ENCODE measurements at regions not wholly inside any gene's neighbourhood (a gene's known extent, or its start where the extent isn't known, plus 50 kb on each side); places are given as distances from the start of the nearest gene placed in this dataset.
"Not testable (repeated sequence)": the region's sequence is repeated elsewhere in the genome, so short reads cannot be mapped to it uniquely, and the experiment has no call there.

DNA sequence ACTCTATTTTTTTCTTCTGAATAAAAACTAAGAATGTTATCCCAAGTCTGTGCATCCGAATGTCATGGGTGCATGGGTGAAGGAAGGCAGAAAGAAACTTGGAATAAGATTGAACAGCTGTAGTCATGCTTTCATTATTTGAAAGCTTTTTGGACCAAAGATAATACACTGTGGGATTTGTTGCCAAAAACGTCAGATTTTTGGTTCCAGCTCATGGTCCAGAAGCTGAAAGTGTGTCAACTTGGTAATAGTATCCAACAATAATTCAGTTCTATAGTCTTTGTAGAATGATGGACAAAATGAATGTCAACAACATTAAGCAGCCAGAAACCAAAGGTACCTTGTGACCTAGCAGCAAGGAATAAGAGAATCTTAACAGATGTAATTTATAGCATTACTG lies 327.9 kb upstream of the ADAMTS9 start:
- H3K4me1 ChIP-seq (ENCODE audit: control insufficient read depth in 3 of 3, insufficient read depth in 2 of 3, low read depth in 1 of 3, low read length in 2 of 3): peaks cover 0 to 6% (median 2%) of the 10 kb centered on the region in 3 donors
- H3K36me3 ChIP-seq (ENCODE audit: control insufficient read depth in 3 of 3, insufficient read depth in 2 of 3, low read depth in 1 of 3, low read length in 3 of 3): no peaks in the 10 kb centered on the region
- no peaks in the 10 kb centered on the region for H3K27me3 ChIP-seq (ENCODE audit: control insufficient read depth in 3 of 3, insufficient read depth in 3 of 3, low read length in 3 of 3)
- H3K4me3 ChIP-seq (ENCODE audit: low read depth in 1 of 3, low read length in 3 of 3): no peak overlapping the region
- no peak for DNase-seq
- FAIRE-seq: no peak
- no peak overlapping the region for H3K27ac ChIP-seq (ENCODE audit: low read depth in 1 of 3, low read length in 2 of 3)
- 46 to 49% (median 48%) methylated on average over 2 of the region's 2 CpGs for WGBS, 3 donors
- H3K9me3 ChIP-seq (ENCODE audit: control insufficient read depth in 2 of 2, insufficient read depth in 1 of 2, low read depth in 1 of 2, low read length in 1 of 2): no peaks in the 10 kb centered on the region

DNA sequence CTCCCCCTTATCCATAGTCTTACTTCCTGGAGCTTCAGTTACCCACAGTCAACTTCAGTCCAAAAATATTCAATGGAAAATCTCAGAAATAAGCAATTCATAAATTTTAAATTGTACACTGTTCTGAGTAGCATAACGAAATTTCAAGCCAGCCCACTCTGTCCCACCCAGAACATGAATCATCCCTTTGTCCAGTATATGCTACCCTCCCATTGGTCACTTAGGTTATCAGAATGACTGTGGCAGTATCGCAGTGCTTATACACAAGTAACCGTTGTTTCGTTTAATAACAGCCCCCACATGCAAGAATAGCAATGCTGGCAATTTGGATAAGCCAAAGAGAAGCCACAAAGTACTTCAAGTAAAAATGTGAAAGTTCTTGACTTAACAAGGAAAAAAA lies 325.3 kb upstream of the ADAMTS9 start:
- no peak for FAIRE-seq
- no peaks in the 10 kb centered on the region for H3K36me3 ChIP-seq (ENCODE audit: control insufficient read depth in 3 of 3, insufficient read depth in 2 of 3, low read depth in 1 of 3, low read length in 3 of 3)
- no peaks in the 10 kb centered on the region for H3K9me3 ChIP-seq (ENCODE audit: control insufficient read depth in 2 of 2, insufficient read depth in 1 of 2, low read depth in 1 of 2, low read length in 1 of 2)
- no peaks in the 10 kb centered on the region for H3K4me1 ChIP-seq (ENCODE audit: control insufficient read depth in 3 of 3, insufficient read depth in 2 of 3, low read depth in 1 of 3, low read length in 2 of 3)
- no peak overlapping the region for H3K27ac ChIP-seq (ENCODE audit: low read depth in 1 of 3, low read length in 2 of 3)
- H3K27me3 ChIP-seq (ENCODE audit: control insufficient read depth in 3 of 3, insufficient read depth in 3 of 3, low read length in 3 of 3): peaks cover 0 to 2% (median 0%) of the 10 kb centered on the region in 3 donors
- no peak for DNase-seq
- WGBS, 3 donors: 89 to 91% (median 91%) methylated on average over 4 of the region's 4 CpGs
- H3K4me3 ChIP-seq (ENCODE audit: low read depth in 1 of 3, low read length in 3 of 3): no peak overlapping the region

DNA sequence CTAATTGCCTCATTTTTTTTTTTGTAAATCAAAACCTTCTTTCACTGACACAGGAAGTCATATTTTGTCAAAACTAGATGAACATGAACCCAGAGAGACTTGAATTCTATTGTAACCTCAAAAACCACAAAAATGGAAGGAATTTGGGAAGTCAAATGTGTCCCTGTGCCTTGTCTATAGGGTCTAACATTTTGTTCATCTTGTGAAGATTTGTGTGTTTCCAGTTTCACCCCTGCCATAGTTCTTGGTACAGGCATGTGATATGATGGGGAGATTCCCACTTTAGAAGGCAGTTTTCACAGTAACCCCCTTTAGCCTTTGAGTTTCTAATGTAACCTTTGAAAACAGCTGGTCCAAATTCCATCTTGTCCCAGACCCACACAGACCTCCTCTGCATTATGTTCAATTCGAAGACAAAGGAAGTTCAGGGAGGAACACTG lies 318.5 kb upstream of the ADAMTS9 start:
- WGBS, 3 donors: 50 to 76% (median 60%) methylated on average over 1 of the region's 1 CpG
- Histone ChIP-seq H3K4me1 (ENCODE audit: control insufficient read depth in 3 of 3, insufficient read depth in 2 of 3, low read depth in 1 of 3, low read length in 2 of 3) (no peaks in the 10 kb centered on the region), H3K9me3 (ENCODE audit: control insufficient read depth in 2 of 2, insufficient read depth in 1 of 2, low read depth in 1 of 2, low read length in 1 of 2) (no peaks in the 10 kb centered on the region), H3K4me3 (ENCODE audit: low read depth in 1 of 3, low read length in 3 of 3) (no peak overlapping the region), H3K27me3 (ENCODE audit: control insufficient read depth in 3 of 3, insufficient read depth in 3 of 3, low read length in 3 of 3) (peaks cover 0 to 6% (median 0%) of the 10 kb centered on the region in 3 donors), H3K27ac (ENCODE audit: low read depth in 1 of 3, low read length in 2 of 3) (no peak overlapping the region), H3K36me3 (ENCODE audit: control insufficient read depth in 3 of 3, insufficient read depth in 2 of 3, low read depth in 1 of 3, low read length in 3 of 3) (no peaks in the 10 kb centered on the region)
- no peak for FAIRE-seq
- no peak for DNase-seq

DNA sequence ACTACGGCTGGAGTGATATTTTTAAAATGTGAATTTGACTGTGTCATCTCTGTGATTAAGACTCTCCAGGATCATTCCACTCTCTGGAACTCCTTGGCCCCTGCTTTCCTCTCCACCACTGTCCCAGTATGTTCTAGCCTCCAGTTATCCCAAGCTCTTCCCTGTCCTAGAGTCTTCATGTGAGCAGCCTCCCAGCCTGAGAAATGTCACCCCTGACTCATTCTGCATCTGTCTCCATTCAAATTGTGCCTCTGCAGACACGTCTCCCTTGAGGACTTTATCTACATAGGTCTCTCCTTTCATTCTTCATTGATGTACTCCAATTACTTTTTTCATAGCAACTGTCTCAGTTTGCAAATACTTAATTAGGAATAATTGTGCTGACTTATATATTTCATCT lies 317.7 kb upstream of the ADAMTS9 start:
- Histone ChIP-seq H3K4me3 (ENCODE audit: low read depth in 1 of 3, low read length in 3 of 3) (no peak overlapping the region), H3K27me3 (ENCODE audit: control insufficient read depth in 3 of 3, insufficient read depth in 3 of 3, low read length in 3 of 3) (peaks cover 0 to 6% (median 0%) of the 10 kb centered on the region in 3 donors), H3K36me3 (ENCODE audit: control insufficient read depth in 3 of 3, insufficient read depth in 2 of 3, low read depth in 1 of 3, low read length in 3 of 3) (no peaks in the 10 kb centered on the region), H3K9me3 (ENCODE audit: control insufficient read depth in 2 of 2, insufficient read depth in 1 of 2, low read depth in 1 of 2, low read length in 1 of 2) (no peaks in the 10 kb centered on the region), H3K27ac (ENCODE audit: low read depth in 1 of 3, low read length in 2 of 3) (no peak overlapping the region), H3K4me1 (ENCODE audit: control insufficient read depth in 3 of 3, insufficient read depth in 2 of 3, low read depth in 1 of 3, low read length in 2 of 3) (no peaks in the 10 kb centered on the region)
- FAIRE-seq (no peak), DNase-seq (no peak)
- WGBS, 3 donors: 83 to 97% (median 85%) methylated on average over 2 of the region's 2 CpGs

- 78 to 82% (median 78%) methylated on average over 4 of the region's 4 CpGs for WGBS, 3 donors
- Histone ChIP-seq H3K27ac (ENCODE audit: low read depth in 1 of 3, low read length in 2 of 3) (no peak overlapping the region), H3K27me3 (ENCODE audit: control insufficient read depth in 3 of 3, insufficient read depth in 3 of 3, low read length in 3 of 3) (peaks cover 0 to 6% (median 0%) of the 10 kb centered on the region in 3 donors), H3K36me3 (ENCODE audit: control insufficient read depth in 3 of 3, insufficient read depth in 2 of 3, low read depth in 1 of 3, low read length in 3 of 3) (no peaks in the 10 kb centered on the region), H3K9me3 (ENCODE audit: control insufficient read depth in 2 of 2, insufficient read depth in 1 of 2, low read depth in 1 of 2, low read length in 1 of 2) (no peaks in the 10 kb centered on the region), H3K4me1 (ENCODE audit: control insufficient read depth in 3 of 3, insufficient read depth in 2 of 3, low read depth in 1 of 3, low read length in 2 of 3) (no peaks in the 10 kb centered on the region), H3K4me3 (ENCODE audit: low read depth in 1 of 3, low read length in 3 of 3) (no peak overlapping the region)
- FAIRE-seq: no peak
- no peak for DNase-seq
Measured at GRCh38 chr3:65004795-65005295, 317.0 kb upstream of the ADAMTS9 start.

GRCh38 chr3:65004306-65004705 lies 316.5 kb upstream of the ADAMTS9 start:
- 32 to 53% (median 42%) methylated on average over 1 of the region's 1 CpG for WGBS, 3 donors
- DNase-seq (no peak), FAIRE-seq (no peak)
- Histone ChIP-seq H3K4me1 (ENCODE audit: control insufficient read depth in 3 of 3, insufficient read depth in 2 of 3, low read depth in 1 of 3, low read length in 2 of 3) (no peaks in the 10 kb centered on the region), H3K27me3 (ENCODE audit: control insufficient read depth in 3 of 3, insufficient read depth in 3 of 3, low read length in 3 of 3) (peaks cover 0 to 6% (median 0%) of the 10 kb centered on the region in 3 donors), H3K4me3 (ENCODE audit: low read depth in 1 of 3, low read length in 3 of 3) (no peak overlapping the region), H3K9me3 (ENCODE audit: control insufficient read depth in 2 of 2, insufficient read depth in 1 of 2, low read depth in 1 of 2, low read length in 1 of 2) (no peaks in the 10 kb centered on the region), H3K36me3 (ENCODE audit: control insufficient read depth in 3 of 3, insufficient read depth in 2 of 3, low read depth in 1 of 3, low read length in 3 of 3) (no peaks in the 10 kb centered on the region), H3K27ac (ENCODE audit: low read depth in 1 of 3, low read length in 2 of 3) (no peak overlapping the region)

DNA sequence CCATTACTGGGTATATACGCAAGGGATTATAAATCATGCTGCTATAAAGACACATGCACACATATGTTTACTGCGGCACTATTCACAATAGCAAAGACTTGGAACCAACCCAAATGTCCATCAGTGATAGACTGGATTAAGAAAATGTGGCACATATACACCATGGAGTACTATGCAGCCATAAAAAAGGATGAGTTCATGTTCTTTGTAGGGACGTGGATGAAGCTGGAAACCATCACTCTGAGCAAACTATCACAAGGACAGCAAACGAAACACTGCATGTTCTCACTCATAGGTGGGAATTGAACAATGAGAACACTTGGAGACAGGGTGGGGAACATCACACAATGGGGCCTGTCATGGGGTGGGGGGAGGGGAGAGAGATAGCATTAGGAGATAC lies 313.3 kb upstream of the ADAMTS9 start:
- H3K4me3 ChIP-seq (ENCODE audit: low read depth in 1 of 3, low read length in 3 of 3); H3K4me1 ChIP-seq (ENCODE audit: control insufficient read depth in 3 of 3, insufficient read depth in 2 of 3, low read depth in 1 of 3, low read length in 2 of 3); FAIRE-seq; DNase-seq; H3K27me3 ChIP-seq (ENCODE audit: control insufficient read depth in 3 of 3, insufficient read depth in 3 of 3, low read length in 3 of 3); H3K36me3 ChIP-seq (ENCODE audit: control insufficient read depth in 3 of 3, insufficient read depth in 2 of 3, low read depth in 1 of 3, low read length in 3 of 3); H3K27ac ChIP-seq (ENCODE audit: low read depth in 1 of 3, low read length in 2 of 3); H3K9me3 ChIP-seq (ENCODE audit: control insufficient read depth in 2 of 2, insufficient read depth in 1 of 2, low read depth in 1 of 2, low read length in 1 of 2): not testable (repeated sequence)
- 87 to 89% (median 88%) methylated on average over 4 of the region's 4 CpGs for WGBS, 3 donors

DNA sequence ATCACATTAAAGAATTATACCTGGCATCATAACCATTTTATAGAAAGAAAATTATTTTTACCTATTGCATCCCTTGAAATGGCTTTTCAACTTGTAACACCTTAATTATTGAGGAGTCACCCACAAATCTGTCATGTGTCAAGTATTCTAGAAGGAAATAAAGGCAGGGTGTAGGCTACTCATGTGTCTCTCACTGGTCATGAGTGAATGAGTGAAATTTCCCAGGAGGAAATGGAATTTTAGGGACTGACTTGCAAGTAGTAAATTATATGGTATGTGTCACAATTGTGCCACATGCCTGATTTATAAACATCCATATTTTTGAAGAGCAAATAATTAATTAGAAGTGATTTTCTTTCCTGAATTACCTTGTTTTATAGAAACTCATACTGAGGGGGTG lies 310.5 kb upstream of the ADAMTS9 start:
- FAIRE-seq (no peak), DNase-seq (no peak)
- Histone ChIP-seq H3K36me3 (ENCODE audit: control insufficient read depth in 3 of 3, insufficient read depth in 2 of 3, low read depth in 1 of 3, low read length in 3 of 3) (no peaks in the 10 kb centered on the region), H3K9me3 (ENCODE audit: control insufficient read depth in 2 of 2, insufficient read depth in 1 of 2, low read depth in 1 of 2, low read length in 1 of 2) (no peaks in the 10 kb centered on the region), H3K27me3 (ENCODE audit: control insufficient read depth in 3 of 3, insufficient read depth in 3 of 3, low read length in 3 of 3) (no peaks in the 10 kb centered on the region), H3K27ac (ENCODE audit: low read depth in 1 of 3, low read length in 2 of 3) (no peak overlapping the region), H3K4me1 (ENCODE audit: control insufficient read depth in 3 of 3, insufficient read depth in 2 of 3, low read depth in 1 of 3, low read length in 2 of 3) (peaks cover 0 to 3% (median 0%) of the 10 kb centered on the region in 3 donors), H3K4me3 (ENCODE audit: low read depth in 1 of 3, low read length in 3 of 3) (no peak overlapping the region)

GRCh38 chr3:64995857-64996551 lies 308.2 kb upstream of the ADAMTS9 start:
- DNase-seq: no peak
- no peak for FAIRE-seq
- 37 to 68% (median 56%) methylated on average over 9 of the region's 9 CpGs for WGBS, 3 donors
- Histone ChIP-seq H3K4me1 (ENCODE audit: control insufficient read depth in 3 of 3, insufficient read depth in 2 of 3, low read depth in 1 of 3, low read length in 2 of 3) (peaks cover 0 to 3% (median 0%) of the 10 kb centered on the region in 3 donors), H3K27ac (ENCODE audit: low read depth in 1 of 3, low read length in 2 of 3) (peak overlapping the region in 1 of 3 donors; percentile 8), H3K9me3 (ENCODE audit: control insufficient read depth in 2 of 2, insufficient read depth in 1 of 2, low read depth in 1 of 2, low read length in 1 of 2) (no peaks in the 10 kb centered on the region), H3K36me3 (ENCODE audit: control insufficient read depth in 3 of 3, insufficient read depth in 2 of 3, low read depth in 1 of 3, low read length in 3 of 3) (no peaks in the 10 kb centered on the region), H3K4me3 (ENCODE audit: low read depth in 1 of 3, low read length in 3 of 3) (no peak overlapping the region), H3K27me3 (ENCODE audit: control insufficient read depth in 3 of 3, insufficient read depth in 3 of 3, low read length in 3 of 3) (no peaks in the 10 kb centered on the region)

Measured in small intestine (tissue), 7 donors.